Naive thymus-derived CD8-positive, alpha-beta T cell (primary cell): ENCODE measurements at regions not wholly inside any gene's neighbourhood (a gene's known extent, or its start where the extent isn't known, plus 50 kb on each side); places are given as distances from the start of the nearest gene placed in this dataset.

Experiments
- ATAC-seq, 2 donors: fragments of 150-1000 bp; cut with Tn5 transposase in 1 of 2; sonication (Bioruptor Pico), chemical (Tn5 transposase) in 1 of 2; 1 replicate in 1 of 2; 2 replicates in 1 of 2; pipeline ENCODE4 v1.10.0; 2021; ENCODE audit warnings: mild to moderate bottlenecking in 2 of 2, moderate library complexity in 2 of 2
- POLR2A ChIA-PET: fragments of 350-600 bp; sonication (Branson Sonifier 250); formaldehyde crosslinking; loops from one replicate; lab custom pipeline; 2021; ENCODE audit warnings: antibody characterized with exemption; lab: Charles Lee
- DNase-seq, 10 donors: peaks; one replicate each; pipeline versions ENCODE4 v3.0.0 to v3.0.0-alpha.2; 2020 to 2022
- H3K27ac Mint-ChIP-seq, 10 donors: one replicate each; pipeline ENCODE4 v1.8.0; 2020 to 2022; ENCODE audit warnings: mild to moderate bottlenecking in 10 of 10, mixed read lengths in 10 of 10, moderate library complexity in 4 of 10, inconsistent platforms in 1 of 10
- H3K27me3 Mint-ChIP-seq, 5 donors: one replicate each; pipeline ENCODE4 v1.8.0; 2021 to 2022; ENCODE audit warnings: mixed read lengths in 5 of 5
- H3K36me3 Mint-ChIP-seq, 3 donors: one replicate each; pipeline ENCODE4 v1.8.0; 2020 to 2022; ENCODE audit warnings: mixed read lengths in 3 of 3, mild to moderate bottlenecking in 2 of 3, inconsistent platforms in 1 of 3
- H3K4me1 Mint-ChIP-seq, 4 donors: one replicate each; pipeline ENCODE4 v1.8.0; 2021 to 2022; ENCODE audit warnings: mixed read lengths in 4 of 4
- H3K4me3 Mint-ChIP-seq, 10 donors: one replicate each; pipeline ENCODE4 v1.8.0; 2020 to 2022; ENCODE audit warnings: mild to moderate bottlenecking in 10 of 10, mixed read lengths in 10 of 10, moderate library complexity in 6 of 10, inconsistent platforms in 1 of 10
- H3K9me3 Mint-ChIP-seq, 9 donors: one replicate each; pipeline ENCODE4 v1.8.0; 2020 to 2022; ENCODE audit warnings: mixed read lengths in 9 of 9, mild to moderate bottlenecking in 3 of 9, inconsistent platforms in 1 of 9, moderate library complexity in 1 of 9

GRCh38 chr2:74083750-74084149 is 64.0 kb downstream of the BOLA3 start:
- Mint-ChIP-seq H3K4me1 (peaks cover 0 to 14% (median 7%) of the 10 kb centered on the region in 4 donors), H3K9me3 (no peaks in the 10 kb centered on the region), H3K27me3 (no peaks in the 10 kb centered on the region), H3K4me3 (no peak overlapping the region), H3K36me3 (peaks cover 0 to 70% (median 2%) of the 10 kb centered on the region in 3 donors), H3K27ac (no peak overlapping the region)
- POLR2A ChIA-PET: interaction anchor here (0.7 kb wide), 1 partner anchor 207 kb away, joined by 3 read pairs; no protein-coding TSS in a partner anchor
- DNase-seq (no peak), ATAC-seq (no peak)
